ENCODE measurements at regions not wholly inside any gene's neighbourhood (a gene's known extent, or its start where the extent isn't known, plus 50 kb on each side); places are given as distances from the start of the nearest gene placed in this dataset.
"Not testable (repeated sequence)": the region's sequence is repeated elsewhere in the genome, so short reads cannot be mapped to it uniquely, and the experiment has no call there.

GRCh38 chr10:84571146-84571545 lies 242.8 kb downstream of the CCSER2 start:
- no peak for DNase-seq

DNA sequence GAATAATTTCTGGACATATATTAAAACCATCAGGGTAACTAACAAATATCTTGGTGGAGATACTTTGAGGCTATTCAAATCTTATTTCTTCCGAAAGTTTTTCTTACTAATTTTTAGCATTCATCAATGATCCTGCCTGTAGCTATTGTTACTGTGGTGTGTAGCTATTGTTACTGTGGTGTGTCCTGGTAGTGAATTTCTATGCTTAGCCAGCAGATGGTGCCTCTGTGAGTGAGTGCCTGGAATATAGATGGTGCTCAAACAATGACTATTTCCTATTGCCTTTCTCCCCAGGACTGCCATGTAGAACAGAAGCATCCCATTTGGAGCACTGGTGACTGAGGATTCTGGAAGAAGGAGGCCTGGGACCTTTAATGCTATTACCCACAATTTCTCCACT lies 245.7 kb downstream of the CCSER2 start:
- DNase-seq = no peak

- DNase-seq = no peak
Observed at GRCh38 chr10:84581976-84582375, 253.6 kb downstream of the CCSER2 start.

DNA sequence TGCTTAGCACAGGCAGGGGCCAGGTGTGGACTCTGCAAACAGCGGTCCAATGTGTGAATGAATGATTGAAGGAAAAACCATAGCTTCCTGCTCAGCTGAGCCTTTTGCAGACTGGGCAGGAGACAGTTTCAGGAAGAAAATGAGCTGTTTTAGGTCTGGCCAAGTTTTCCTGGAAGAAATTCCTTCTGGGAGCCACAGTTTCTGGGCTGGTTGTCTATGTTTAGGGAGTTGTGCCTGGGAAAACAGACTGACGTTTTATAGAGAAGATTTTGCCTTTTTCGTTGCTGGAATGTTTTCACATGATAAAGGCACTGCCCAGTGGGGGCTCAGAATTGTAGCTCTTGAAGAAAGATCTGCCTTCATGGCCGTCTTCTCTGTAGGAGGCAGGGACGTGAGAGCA lies 255.1 kb downstream of the CCSER2 start:
- no peak for DNase-seq

DNA sequence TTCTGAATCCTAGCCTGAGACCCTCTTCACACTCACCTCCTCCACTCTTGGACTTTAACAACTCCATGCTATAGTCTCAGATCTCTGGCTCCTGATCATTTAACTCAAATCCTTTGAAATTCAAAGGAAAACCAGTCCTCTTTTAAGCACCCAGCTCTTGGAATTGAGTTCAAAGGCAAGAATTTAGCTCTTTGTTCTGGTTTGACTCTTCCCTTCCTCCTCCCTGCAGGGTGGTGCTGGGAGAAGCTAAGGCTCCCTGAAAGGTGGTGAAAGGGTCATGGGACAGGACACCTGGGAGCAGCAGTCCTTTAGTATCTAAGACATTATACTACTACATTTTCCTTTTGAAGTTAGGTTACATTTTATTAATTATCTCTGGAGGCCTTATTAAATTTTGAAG lies 259.4 kb downstream of the CCSER2 start:
- no peak for DNase-seq

DNA sequence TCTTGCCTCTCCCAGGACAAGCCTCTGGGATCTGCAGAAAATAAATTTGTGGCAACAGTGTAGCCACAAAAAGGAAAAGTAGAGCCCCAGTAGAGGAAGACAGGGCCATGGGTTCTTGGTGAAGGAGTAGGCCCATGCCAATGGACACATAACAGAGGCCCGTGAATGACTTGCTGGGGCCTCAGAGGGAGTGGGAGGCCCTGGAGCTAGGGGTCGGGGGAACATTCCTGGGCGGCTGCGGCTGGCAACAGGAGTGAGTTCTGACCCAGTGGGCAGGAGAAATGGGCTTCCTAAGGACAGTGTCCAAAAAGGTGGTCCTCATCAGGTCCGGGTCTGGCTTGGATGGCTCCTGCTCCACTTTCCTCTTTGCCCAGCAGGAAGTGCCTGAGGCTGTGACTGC lies 260.0 kb downstream of the CCSER2 start:
- DNase-seq = no peak

DNA sequence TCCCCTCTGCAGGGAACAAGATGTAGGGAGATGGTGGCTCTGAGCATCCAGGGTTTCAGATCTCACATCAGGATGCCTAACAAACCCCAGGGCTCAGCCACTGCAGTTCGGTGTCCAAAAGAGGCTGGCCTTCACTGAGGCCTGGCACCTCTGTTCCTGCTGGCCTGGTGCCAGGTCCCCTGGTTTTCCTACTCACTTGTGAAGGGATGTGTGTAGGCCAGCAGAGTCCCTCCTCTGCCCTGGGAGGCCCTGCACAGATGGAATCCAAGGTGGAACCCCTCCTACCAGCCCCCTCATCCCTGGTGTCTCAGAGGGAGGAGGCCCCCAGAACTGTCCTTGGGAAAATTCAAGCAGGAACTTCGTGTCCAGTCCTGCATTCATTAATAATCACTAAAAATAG lies 260.6 kb downstream of the CCSER2 start:
- DNase-seq = no peak

GRCh38 chr10:84589526-84590205 lies 261.3 kb downstream of the CCSER2 start:
- DNase-seq = no peak

GRCh38 chr10:84590327-84591193 lies 262.2 kb downstream of the CCSER2 start:
- DNase-seq = no peak

DNA sequence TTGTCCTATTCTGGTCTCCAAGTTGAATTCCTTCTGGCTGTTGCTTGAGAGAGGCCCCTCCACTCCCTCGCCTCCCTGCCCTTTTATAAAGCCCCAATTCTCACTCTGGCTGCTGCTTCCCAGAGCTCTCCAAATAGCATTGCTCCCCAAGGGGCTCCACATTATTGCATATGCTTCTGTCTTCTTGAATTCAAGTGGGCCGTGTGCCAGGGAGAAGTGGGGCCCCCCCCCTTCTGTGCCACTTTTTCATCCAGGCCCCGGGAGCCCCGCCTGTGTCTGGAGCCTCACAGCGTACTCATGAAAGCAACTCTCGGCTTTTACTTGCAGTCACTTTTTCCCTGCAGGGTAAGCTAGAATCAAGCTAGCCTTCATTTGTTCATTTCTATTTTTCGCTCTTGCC lies 265.1 kb downstream of the CCSER2 start:
- no peak for DNase-seq

- no peak for DNase-seq
Observed at GRCh38 chr10:84596585-84596984, 268.2 kb downstream of the CCSER2 start.

- no peak for DNase-seq
Observed at GRCh38 chr10:84599254-84599653, 270.9 kb downstream of the CCSER2 start.

DNA sequence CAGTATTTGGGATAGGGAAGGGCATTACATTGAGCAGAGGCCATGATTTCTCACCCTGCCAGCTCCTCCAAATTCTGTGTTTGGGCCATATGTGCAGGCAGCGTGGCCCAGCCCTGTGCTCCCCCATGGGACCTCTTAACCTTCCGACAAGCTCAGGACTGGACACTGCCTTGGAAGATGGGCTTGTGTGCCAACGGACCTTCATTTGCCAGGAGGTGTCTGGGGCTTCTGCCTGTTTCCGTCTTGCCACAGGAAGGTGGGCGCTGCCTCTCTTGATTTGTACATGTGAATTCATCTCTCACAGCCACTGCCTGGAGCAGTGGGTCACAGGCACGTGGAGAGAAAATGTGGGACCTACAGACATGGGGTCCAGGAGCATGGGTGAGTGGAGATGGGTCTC lies 272.6 kb downstream of the CCSER2 start:
- no peak for DNase-seq

- not testable (repeated sequence) for DNase-seq
Observed at GRCh38 chr10:84602543-84602942, 274.2 kb downstream of the CCSER2 start.

DNA sequence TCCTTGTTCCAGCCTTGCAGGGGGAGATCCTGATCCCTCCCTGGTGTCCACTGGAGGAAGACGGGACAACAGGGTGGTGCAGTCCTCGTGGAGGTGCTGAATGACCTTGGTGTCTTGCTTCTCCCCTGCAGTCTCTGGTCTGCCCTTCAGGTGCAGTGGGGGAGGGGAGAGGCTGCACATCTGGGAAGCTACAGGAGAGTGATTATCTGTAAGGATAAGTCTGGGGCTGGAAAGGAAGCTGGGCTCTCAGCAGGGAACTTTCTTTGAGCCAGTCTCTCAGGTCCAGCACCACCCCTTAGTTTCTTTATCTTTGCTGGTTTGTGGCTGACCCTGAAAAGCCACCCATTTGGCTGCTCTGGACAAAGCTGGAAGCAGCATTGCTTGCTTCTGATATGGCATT lies 275.6 kb downstream of the CCSER2 start:
- DNase-seq = no peak

GRCh38 chr10:84605802-84606201 lies 277.4 kb downstream of the CCSER2 start:
- no peak for DNase-seq

DNA sequence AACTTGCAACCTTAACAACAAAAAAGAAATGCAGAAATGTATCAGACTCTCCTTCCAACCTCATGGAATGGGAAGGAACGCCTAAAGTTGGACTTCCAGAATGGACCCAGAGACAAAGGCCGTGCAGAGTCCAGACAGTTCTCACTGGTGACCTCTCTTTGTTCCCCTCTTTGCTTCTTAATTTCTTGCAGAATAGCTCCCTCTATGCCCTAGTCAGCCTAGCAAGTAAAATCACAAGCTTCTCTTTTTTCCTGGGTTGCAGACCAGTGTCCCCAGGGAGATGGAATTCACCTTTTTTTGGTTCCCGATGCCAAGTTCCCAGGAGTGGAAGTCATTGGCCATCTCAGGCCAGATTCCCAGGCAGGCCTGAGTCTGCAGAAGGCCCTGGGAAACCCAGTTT lies 278.0 kb downstream of the CCSER2 start:
- no peak for DNase-seq

DNA sequence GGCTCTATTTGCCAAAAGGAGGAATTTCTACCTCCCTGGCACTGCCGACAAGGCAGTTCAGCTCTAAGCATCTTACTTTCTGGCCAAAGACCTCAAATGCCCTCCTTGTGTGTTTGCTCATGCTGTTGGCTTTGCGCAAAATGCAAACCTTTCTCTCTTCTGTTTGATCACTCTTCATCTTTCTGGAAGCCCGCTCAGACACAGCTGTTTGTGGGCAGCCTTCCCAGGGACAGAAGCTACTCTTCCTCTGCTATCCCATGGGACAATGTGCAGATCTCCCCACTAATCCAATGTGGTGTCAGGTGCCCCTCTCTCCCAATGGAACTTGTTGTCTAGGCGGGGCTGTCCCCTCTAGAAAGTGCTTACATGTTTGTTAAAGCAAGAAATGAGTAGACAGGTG lies 278.7 kb downstream of the CCSER2 start:
- no peak for DNase-seq

DNA sequence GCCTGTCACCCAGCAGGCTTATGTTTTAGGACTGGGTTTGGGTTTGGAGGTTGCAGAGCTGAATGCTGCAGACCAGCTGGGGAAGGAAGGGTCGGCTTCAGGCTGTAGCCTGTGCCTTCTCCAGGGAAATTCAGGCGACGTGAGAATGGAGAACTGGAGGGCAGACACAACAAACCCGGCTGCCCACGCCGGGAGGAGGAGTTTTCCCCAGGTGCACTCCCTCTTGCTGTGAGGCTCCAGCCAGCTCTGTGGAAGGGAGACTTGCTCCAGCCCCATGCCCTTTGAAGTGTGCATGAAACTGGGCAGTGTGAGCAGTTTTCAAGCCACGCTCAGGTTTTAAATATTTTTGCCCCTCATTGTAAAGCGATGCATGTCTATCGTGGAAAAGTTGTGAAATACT lies 279.1 kb downstream of the CCSER2 start:
- no peak for DNase-seq

DNA sequence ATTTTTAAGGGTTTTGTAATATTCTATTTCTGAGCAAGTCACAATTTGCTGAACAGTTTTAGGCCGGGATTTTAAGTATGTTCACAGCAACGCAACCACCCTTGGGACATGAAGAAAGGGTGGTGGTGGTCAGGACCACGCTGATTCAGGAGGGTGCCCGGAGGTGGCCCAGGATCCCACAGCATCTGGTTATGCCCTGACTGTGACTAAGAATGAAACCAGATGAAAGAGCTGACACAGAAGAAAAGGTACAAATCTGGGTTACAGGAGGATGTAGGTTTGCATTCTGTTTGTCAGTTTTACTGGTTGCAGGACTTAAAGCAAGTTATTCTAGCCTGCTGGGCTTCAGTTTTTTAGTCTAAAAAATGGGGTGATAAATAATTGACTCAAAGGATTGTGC lies 279.7 kb downstream of the CCSER2 start:
- DNase-seq = no peak

DNA sequence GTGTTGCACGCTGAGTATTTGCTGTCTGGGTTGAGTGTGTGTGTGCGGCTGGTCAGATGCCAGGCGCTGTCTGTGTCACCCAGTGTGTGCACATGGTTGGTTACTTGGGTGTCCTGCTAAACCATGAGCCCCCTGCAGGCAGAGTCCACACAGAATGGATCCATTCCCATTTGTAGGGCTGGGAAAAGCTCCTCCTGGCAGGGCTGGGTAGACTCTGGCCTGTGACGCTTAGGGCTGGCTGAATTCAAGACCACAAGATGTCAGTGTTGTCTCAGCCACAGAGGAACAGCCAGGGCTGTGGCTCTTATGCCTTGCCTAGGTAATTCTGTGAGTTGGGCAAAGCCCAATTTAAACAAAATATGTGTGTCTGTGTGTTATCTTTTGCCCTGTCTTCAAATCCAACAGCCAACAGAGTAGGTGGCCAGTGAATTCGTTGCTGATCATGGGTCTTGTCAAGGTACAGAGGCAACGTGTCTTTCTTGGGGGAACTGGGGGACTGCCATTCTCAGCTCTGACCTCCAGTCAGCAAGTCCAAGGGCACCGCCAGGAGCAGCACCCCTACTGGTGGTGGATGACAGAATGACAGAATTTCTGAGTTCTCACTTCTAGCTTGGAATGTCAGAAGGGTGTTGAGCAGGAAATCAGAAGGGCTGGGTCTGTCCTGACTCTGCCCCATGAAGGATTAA lies 285.1 kb downstream of the CCSER2 start:
- DNase-seq = no peak

DNA sequence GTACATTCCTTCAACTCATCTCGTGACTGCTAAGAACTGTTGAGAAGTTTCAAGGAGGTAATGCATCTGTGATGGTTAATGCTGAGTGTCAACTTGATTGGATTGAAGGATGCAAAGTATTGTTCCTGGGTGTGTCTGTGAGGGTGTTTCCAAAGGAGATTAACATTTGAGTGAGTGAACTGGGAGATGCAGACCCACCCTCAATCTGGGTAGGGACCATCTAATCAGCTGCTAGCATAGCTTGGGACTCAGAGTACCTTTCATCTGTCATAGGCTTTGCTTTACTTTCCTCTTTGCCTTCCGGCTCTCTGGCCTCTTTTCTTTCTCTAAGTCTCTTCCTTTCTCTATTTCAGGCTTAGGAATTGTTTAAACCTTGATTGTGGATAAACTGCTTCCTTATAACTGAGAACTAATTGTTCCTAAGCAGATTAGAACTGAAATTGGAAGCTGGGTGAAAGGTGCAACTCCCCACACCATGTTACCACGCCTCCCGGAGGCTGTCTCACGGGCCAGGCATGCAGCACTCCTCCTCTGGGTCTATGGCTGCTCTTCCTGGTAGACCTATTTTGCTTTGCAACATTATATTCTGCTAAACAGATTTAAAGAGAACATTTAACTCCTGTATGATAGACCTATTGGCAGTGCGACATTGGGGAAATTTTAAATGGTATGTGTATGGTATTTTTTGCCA lies 298.2 kb downstream of the CCSER2 start:
- DNase-seq = no peak

DNA sequence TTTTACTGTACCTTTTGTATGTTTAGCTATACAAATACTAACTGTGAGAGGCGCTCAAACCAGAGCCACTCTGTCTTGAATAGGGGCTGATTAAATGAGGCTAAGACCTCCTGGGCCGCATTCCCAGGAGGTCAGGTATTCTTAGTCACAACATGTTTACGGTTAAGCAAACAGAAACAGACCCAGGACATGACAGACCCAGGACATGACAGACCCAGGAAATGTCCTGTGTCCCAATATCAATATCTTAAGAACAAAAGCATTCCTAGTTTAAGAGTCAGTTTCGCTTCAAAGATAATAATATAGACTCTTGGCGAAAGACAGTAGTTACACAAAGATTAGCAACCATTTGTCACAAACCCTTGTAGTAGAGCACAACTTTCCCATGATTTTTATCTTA lies 304.5 kb downstream of the CCSER2 start:
- DNase-seq = no peak
